ENCODE measurements at regions not wholly inside any gene's neighbourhood (a gene's known extent, or its start where the extent isn't known, plus 50 kb on each side); places are given as distances from the start of the nearest gene placed in this dataset.
"Not testable (repeated sequence)": the region's sequence is repeated elsewhere in the genome, so short reads cannot be mapped to it uniquely, and the experiment has no call there.

DNA sequence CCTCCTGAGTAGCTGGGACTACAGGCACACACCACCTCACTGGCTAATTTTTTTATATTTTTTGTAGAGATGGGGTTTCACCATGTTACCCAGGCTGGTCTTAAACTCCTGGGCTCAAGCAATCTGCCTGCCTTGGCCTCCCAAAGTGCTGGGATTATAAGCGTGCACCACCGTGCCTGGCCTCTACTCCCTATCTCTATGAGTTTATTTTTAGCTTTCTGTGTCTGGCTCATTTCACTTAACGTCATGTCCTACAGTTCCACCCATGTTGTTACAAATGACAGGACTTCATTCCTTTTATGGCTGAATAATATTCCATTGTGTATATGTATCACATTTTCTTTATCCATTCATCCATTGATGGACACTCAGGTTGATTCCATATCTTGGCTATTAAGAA is 164.2 kb upstream of the ZNF648 start:
- not testable (repeated sequence) for DNase-seq

DNA sequence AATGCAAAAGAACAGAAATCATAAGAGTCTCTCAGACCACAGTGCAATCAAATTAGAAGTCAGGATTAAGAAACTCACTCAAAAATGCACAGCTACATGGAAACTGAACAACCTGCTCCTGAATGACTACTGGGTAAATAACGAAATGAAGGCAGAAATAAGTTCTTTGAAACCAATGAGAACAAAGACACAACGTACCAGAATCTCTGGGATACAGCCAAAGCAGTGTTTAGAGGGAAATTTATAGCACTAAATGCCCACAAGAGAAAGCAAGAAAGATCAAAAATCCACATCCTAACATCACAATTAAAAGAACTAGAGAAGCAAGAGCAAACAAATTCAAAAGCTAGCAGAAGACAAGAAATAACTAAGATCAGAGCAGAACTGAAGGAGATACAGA is 160.5 kb upstream of the ZNF648 start:
- not testable (repeated sequence) for DNase-seq

DNA sequence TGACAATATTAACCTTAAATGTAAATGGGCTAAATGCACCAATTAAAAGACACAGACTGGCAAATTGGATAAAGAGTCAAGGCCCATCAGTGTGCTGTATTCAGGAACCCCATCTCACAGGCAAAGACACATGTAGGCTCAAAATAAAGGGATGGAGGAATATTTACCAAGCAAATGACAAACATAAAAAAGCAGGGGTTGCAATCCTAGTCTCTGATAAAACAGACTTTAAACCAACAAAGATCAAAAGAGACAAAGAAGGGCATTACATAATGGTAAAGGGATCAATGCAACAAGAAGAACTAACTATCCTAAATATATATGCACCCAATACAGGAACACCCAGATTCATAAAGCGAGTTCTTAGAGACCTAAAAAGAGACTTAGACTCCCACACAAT is 159.9 kb upstream of the ZNF648 start:
- not testable (repeated sequence) for DNase-seq

DNA sequence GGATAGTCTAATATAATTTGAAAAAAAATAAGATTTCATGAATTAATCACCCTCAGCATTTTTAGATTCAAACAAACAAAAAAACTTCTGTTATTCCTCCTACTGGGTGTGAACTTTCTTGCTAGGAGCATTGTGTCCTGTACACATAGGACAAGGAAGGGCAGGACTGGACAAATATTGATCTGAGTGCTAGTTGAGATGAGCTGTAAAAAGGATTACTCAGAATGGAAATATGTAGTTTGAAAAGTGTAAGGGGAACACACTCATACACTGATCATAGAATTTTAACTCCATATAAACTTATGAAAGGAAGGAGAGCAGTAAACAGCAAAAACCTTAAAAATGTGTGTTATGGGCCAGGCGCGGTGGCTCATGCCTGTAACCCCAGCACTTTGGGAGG is 156.5 kb upstream of the ZNF648 start:
- DNase-seq, result no peak

DNA sequence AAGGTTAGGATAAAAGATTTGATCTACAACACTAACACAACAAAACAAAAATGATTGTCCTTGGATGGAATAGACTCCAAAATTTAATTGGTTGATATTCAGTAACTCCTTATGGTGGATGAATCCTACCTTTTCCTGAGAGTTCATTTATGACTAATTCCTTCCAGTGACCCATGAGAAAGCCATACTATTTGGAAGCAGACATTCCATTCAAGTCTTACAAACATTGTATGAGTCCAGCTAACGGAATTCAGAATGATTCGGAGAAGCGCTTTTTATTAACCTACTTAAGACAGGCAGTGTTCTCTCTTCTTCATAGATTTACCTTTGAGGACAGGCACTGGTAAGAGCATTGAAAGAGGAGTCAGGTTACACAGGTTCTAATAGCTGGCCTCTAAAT is 155.6 kb upstream of the ZNF648 start:
- DNase-seq, result no peak

DNA sequence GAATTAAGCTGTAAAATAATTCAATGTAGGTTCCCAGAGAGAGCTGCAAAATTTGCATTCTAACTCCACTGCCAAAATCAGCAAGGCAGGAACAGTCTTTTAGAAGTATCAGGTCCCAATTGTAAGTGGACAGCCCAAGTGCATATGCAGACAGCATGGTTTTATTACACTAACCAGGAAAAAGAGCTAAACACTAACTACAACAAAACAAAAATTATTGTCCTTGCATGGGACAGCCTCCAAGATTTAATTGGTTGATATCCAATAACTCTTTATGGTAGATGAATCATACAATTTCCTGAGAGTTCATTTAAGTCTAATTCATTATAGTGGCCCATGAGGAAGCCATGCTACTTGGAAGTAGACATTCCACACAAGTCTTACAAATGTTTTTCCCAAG is 154.3 kb upstream of the ZNF648 start:
- no peak for DNase-seq

DNA sequence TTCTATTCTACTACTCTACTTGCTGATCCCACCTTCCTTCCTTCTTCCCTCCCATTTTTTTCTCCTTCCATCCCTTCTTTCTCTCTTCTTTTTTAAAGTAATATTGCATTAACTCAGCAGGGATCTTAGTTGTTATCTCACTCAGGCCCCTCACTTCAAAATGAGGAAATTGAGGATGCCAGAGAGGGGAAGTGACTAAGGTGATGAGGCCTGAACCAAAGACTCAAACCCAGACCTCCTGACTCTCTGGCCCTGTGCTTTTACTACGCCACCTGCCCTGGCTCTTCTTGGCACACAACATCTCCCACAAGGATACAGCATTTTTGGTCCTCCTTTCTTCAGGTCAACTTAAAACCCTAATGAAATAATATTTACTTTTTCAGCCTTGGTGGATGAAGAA is 151.7 kb upstream of the ZNF648 start:
- DNase-seq, result no peak

DNA sequence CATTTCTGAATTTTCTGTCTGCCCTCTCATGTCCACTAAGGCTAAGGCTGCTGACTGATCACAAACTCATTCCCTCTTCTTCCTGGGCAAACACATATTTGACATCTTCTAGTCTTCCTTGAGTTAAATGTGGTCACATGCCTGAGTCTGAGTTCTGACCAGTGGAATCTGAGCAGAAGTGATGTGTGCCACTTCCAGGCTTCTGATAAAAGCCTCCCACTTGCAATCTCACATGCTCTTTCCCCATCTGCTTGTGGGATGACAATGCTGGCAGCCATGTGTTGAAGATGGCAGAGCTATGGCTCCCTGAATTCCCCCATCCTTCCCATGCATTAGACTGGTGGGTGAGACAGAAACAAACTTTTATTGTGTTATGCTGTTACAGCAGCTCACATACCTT is 149.9 kb upstream of the ZNF648 start:
- DNase-seq, result no peak

DNA sequence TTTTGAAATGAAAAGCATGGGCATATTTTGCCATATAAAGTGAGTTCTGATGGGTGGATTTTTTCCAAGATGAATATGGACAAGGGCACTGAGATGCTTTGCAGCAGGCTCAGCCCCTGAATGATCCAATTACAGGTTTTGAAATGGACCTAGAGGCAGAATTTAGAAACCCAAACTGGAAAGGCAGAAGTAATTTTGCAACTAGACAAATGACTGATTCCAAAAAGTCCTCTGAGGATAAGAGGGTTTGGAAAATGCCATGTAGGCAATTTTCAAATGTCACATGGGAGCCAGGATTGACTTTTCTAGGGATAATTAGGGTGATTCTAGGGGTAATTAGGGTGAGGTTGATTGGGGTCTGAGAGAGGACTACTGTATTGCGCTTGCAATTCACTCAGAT is 148.9 kb upstream of the ZNF648 start:
- DNase-seq, result no peak

DNA sequence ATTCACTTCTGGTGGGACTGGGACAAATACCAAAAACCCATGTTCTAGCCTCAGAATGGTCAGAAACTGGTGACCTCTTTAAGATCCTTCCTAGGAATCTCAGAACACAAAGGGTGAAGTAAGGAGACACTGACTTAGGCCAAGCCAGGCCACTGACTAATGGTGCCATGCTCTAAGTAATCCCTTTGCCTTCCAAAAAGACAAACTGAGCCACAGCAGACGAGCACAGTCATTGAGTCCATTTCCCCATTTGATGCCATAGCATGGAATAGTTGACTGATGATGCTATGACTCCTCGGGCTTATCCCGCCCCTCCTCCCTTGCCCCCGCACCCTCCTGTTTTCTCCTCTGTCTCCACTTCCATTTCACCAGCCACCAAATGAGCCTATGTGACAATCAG is 145.8 kb upstream of the ZNF648 start:
- DNase-seq, result no peak

DNA sequence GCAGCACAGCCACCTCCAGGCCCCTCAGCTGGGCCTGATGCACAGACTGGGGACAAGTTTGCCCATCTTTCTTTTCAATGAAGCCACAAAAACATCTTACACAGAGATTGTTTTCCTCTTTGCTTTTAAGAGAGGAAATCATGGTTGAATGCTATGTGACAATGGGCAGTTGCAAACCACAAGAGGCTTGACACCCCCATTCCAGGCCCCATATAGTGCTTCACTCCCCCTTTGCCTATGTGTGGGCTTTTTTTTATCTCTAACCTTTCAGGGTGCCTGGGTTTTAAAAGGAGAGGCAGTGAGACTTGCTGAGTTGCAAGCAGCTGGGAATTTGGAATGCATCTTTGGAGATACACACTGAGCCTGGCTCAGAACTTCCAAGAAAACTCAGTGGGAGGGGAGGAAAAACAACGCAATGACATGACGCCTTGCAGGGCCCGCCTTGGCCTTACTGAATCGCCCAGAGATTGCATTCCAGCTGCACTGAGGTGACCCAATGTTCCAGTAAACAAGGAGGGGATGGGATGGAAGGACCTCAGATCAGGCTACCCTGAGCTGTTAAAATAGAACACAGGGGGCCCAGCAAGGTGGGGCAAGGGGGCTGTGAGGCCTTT is 145.2 kb upstream of the ZNF648 start:
- DNase-seq, result no peak

DNA sequence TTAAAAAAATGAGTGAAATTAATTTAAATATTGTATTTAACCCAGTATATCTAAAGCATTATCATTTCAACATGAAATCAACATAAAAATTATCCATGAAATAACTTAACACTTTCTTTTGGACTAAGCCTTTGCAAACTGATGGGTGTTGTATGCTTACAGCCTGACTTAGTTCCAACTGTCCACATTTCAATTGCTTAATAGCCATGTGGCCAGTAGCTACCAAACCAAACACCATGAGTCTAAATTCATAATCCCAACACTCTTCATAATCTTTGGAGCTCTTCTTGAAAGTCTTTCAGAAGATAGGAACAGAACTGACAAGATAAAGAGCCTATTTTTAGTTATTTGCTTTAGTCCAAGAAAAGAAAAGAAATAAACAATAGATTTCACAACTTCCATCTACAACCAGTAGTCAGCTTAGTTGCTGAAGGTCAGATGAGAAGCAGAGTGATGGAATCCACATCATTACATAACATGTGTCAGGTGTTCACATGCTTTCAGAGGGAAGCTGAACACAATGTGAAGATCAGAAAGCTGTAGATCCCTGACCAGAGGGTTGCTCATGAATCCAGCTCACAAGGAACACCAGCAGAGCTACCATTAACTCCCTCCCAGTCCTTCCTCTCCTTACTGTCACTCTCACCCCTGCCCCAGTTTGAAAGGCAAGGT is 144.0 kb upstream of the ZNF648 start:
- DNase-seq, result no peak

DNA sequence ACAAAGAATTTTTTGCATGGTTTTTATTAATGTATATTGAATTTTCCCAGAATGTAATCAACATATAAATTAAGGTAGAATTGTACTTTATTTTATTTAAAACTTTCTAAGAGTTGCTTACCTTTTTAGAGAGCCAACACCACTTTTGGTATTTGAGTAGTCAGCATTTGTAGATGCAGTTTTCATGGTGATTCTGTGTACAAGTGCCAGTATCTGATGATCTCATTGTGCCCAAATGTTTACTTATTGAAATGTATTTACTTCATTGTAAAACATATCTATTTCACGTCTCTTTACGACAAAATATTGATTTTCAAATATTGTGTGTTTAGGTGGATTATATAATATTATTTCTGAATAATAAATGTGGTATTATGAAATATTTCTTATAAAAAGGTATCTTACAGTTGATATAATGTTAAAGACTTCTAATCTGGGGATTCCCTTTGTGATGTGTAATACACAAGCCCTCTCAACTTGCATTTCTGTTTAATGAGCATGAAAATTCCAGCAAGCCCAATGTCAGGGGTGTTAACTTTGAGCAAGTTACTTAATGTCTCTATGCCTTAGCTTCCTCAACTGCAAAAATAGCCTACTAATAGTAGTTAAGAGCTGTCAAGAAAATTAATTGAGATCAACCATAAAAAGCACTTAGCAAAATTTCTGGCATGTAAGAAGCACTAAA is 141.8 kb upstream of the ZNF648 start:
- DNase-seq, result no peak

DNA sequence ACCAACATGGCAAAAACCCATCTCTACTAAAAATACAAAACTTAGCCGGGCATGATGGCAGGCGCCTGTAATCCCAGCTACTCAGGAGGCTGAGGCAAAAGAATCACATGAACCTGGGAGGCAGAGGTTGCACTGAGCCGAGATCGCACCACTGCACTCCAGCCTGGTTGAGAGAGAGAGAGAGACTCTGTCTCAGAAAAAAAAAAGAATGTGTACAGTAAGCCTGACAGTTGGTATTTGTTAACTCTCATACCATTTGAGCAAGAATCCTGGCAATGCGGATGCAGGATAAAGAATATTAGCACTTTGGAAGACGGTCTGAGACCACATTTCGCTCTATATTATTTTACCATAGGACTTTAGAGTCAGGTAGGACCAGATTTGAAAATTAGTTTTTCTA is 140.0 kb upstream of the ZNF648 start:
- not testable (repeated sequence) for DNase-seq

DNA sequence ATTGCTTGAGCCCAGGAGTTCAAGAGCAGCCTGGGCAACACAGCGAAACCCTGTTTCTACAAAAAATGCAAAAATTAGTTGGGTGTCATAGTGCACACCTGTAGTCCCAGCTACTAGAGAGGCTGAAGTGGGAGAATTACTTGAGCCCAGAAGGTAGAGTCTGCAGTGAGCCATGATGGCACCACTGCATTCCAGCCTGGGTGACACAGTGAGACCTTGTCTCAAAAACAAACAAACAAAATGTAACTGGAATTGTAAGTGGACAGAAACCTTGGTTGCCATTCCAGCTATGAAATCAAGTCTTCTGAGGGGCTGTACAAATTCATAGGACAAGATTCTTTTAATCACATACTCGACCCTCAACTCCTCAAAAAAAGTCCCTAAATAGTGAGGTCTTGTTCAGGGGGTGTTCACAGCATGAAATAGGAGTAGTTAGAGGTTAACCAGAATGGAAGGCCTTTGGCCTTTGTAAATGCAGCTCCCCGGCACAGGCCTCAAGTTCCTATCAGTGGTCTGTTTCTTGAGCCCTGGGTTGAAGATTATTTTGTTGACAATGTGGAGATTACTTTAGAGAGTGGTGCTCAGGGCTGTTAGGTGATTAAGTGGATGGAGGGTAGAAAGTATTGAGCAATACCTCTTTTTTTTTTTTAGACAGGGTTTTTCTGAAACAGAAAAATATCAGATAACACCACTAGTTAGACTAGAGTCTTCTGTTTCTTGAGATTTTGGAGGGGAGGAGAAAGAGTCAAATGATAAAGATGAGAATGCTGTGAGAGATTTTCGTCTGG is 138.7 kb upstream of the ZNF648 start:
- no peak for DNase-seq

DNA sequence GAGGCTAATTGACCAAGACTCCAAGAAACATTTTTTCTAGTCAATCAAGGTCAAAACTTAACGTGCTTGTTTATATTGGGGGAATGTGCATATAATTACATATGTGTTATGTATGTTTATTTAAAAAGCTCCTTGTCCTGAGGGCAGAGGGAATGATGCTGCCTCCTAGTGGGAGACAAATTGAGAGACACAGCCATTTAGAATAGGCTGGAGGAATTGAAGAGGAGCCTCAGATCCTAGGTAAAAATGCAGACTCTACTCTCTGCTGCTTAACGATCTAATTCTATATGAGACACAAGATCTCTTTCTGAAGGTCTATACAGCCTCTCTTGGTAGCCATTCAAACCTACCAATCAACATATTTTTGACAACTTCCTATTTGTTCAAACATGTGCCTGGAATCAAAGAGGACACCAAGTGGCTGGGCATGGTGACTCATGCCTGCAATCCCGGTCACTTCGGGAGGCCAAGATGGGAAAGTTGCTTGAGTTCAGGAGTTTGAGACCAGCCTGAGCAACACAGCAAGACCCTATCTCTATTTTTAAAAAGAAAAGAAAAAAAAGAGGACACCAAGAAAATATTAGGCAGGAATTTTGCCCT is 136.6 kb upstream of the ZNF648 start:
- no peak for DNase-seq

DNA sequence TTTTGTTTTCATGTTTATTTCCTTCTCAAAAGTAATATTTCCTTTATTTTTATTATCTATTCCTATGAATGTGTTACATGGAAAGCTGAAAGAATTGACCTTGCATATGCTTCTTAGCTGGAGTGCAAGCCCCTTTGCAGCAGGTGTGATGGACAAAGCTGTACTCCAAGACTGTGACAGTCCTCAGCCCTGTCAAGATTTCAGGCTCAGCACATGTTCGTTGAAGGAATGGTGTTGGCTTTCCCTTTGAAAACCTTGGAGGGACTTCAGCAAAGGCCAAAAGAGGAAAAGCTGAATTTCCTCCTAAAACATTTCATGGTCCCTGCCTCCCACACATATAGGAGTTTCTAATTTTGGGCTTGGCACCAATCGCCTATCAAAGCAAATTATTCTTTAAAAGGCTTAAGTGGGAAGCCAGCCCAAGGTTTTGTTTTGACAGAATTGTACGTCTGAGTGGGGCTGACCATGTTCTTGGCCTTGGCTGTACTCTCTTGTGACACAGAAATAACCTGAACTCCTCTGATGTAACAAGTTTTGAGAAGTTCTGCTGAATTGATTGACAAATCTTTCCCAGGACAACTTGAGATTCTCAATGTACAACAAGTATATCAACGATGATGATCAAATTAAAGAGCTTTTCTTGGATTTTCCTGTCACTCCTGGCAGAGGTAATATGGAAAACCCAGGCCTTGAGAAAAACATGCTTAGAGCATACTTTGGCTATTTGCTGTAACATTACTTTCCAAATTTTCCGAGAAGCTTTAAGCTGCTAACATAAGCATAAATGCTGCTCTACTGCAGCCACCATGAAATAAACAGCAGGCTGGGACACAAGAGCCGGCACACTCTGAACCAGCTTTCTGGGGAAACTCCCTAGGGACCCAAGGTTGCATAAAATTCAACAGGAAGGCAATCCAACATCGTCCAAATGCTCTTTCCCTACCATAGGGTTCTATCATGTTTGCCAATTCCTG is 135.7 kb upstream of the ZNF648 start:
- DNase-seq, result no peak

DNA sequence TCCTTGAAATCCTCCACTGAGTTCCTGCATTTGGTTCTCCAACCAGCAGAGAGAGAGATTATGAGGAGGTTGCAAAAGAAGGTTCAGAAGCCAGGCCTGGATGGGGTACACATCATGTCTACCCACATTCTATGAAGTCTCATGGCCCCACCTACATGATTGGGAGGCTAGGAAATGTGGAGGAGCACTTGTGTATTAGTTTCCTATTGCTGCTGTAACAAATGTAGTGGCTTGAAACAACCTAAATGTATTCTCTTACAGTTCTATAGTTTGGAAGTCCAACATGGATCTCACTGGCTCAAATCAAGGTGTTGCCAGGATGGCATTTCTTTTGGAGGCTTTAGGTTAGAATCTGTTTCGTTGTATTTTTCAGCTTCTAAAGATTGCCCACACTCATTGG is 134.2 kb upstream of the ZNF648 start:
- no peak for DNase-seq

DNA sequence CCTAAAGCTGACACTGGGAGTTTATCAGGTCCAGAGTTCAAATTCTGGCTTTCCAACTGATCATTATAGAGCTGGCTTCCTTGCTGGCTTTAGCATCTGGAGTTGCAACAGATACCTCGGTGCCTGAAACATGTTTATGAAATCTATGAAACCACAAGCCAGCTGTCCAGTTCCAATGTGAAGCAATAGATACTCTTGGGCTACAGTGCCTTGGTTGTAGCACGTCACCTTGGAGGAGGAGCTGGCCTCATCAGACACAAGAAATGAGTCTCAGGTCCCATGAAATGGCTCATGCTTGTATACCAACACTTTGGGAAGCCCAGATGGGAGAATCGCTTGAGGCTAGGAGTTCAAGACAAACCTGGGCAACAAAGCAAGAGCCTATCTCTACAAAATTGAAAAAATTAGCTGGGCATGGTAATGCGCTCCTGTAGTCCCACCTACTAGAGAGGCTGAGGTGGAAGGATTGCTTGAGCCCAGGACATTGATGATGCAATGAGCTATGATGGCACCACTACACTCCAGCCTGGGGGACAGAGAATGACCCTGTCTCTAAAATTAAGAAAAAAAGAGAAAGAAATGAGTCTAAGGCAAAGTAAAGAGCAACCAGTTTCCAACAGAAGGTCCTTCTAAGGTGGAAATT is 132.5 kb upstream of the ZNF648 start:
- no peak for DNase-seq

DNA sequence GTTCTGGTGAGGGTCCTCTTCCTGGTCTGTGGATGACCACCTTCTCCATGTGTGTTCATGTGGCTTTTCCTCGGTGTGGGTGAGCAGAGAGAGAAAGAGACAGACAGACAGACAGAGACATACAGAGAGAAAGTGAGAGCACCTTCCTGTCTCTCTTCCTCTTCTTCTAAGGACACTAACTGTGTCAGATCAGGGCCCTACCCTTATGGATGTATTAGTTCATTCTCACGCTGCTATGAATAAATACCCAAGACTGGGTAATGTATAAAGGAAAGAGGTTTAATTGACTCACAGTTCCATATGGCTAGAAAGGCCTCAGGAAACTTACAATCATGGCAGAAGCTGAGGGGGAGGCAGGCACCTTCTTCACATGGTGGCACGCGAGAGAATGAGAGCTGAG is 131.5 kb upstream of the ZNF648 start:
- DNase-seq, result no peak

DNA sequence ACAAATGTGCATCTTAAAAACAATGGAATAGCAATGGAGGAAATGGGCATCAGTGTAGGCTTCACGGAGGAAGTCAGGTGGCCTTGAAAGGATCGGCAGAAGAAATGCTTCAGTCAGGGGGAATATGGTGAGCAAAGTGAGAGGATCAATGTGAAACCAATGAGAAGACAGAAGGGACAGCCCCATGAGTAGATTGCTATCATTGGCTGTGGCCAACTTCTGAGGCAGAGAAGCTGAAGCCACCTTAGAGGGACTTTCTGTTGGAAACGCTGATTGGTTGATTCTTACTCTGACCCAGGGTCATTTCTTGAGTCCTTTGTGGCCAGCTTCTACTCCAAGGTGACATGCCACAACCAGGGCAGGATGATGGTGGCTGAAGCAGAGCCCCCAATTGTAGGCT is 130.7 kb upstream of the ZNF648 start:
- no peak for DNase-seq
